ENCODE measurements at regions not wholly inside any gene's neighbourhood (a gene's known extent, or its start where the extent isn't known, plus 50 kb on each side); places are given as distances from the start of the nearest gene placed in this dataset.

GRCh38 chr2:129301431-129301913 is 678.0 kb upstream of the RAB6C start:
- Histone ChIP-seq H4K20me1 (ENCODE audit: insufficient read depth) (no peaks in the 10 kb centered on the region; the same call in 1 of the 2 replicates), H3K79me2 (ENCODE audit: low read depth) (no peaks in the 10 kb centered on the region), H3K9me3 (ENCODE audit: insufficient read depth, low read depth) (no peaks in the 10 kb centered on the region), H3K36me3 (ENCODE audit: low read depth) (no peaks in the 10 kb centered on the region), H2AFZ (no peak overlapping the region), H3K4me1 (replicated peaks; ENCODE audit: insufficient read depth) (no peaks in the 10 kb centered on the region), H3K4me2 (no peak overlapping the region), H3K4me3 (no peak overlapping the region), H3K27me3 (ENCODE audit: insufficient read depth, low read depth) (peaks cover 29% of the 10 kb centered on the region), H3F3A (ENCODE audit: insufficient read depth, low read depth) (no peaks in the 10 kb centered on the region), H3K27ac (no peak overlapping the region), H3K9me2 (ENCODE audit: insufficient read depth) (no peaks in the 10 kb centered on the region)
- no peak for DNase-seq
- TF ChIP-seq CTCF (conservative IDR thresholded peaks at IDR 0.05) (no peak), EZH2 (IDR thresholded peaks at IDR 0.05; ENCODE audit: low read depth) (no peak)
- CTCF ChIA-PET = no interaction called here
- POLR2A ChIA-PET (ENCODE audit: unreplicated experiment) = no interaction called here
- intact Hi-C loops (cut with micrococcal nuclease; ENCODE audit: unreplicated experiment) = no loop called here
- BruUV-seq (replicated peaks) = no TSS peak

- intact Hi-C loops (cut with micrococcal nuclease; ENCODE audit: unreplicated experiment) = no loop called here
- DNase-seq = no peak
- Histone ChIP-seq H3K9me2 (ENCODE audit: insufficient read depth) (no peaks in the 10 kb centered on the region), H3K9me3 (ENCODE audit: insufficient read depth, low read depth) (no peaks in the 10 kb centered on the region), H3K4me3 (no peak overlapping the region), H3K27me3 (ENCODE audit: insufficient read depth, low read depth) (peaks cover 29% of the 10 kb centered on the region), H3F3A (ENCODE audit: insufficient read depth, low read depth) (no peaks in the 10 kb centered on the region), H3K27ac (no peak overlapping the region), H3K4me1 (replicated peaks; ENCODE audit: insufficient read depth) (no peaks in the 10 kb centered on the region), H3K4me2 (no peak overlapping the region), H3K36me3 (ENCODE audit: low read depth) (no peaks in the 10 kb centered on the region), H3K79me2 (ENCODE audit: low read depth) (no peaks in the 10 kb centered on the region), H4K20me1 (ENCODE audit: insufficient read depth) (no peaks in the 10 kb centered on the region; the same call in 1 of the 2 replicates), H2AFZ (no peak overlapping the region)
- CTCF ChIA-PET = no interaction called here
- BruUV-seq (replicated peaks) = no TSS peak
- POLR2A ChIA-PET (ENCODE audit: unreplicated experiment) = no interaction called here
- no peak for TF ChIP-seq CTCF (conservative IDR thresholded peaks at IDR 0.05)
- TF ChIP-seq EZH2 (IDR thresholded peaks at IDR 0.05; ENCODE audit: low read depth) = no peak
These were observed 677.4 kb upstream of the RAB6C start for GRCh38 chr2:129302106-129302505.

GRCh38 chr2:129302561-129303183 is 676.8 kb upstream of the RAB6C start:
- no peak for DNase-seq
- Histone ChIP-seq H3K4me3 (no peak overlapping the region), H3K9me2 (ENCODE audit: insufficient read depth) (no peaks in the 10 kb centered on the region), H3K27me3 (ENCODE audit: insufficient read depth, low read depth) (peaks cover 29% of the 10 kb centered on the region), H3K79me2 (ENCODE audit: low read depth) (no peaks in the 10 kb centered on the region), H3K4me2 (no peak overlapping the region), H3F3A (ENCODE audit: insufficient read depth, low read depth) (no peaks in the 10 kb centered on the region), H3K36me3 (ENCODE audit: low read depth) (no peaks in the 10 kb centered on the region), H2AFZ (no peak overlapping the region), H3K27ac (no peak overlapping the region), H3K4me1 (replicated peaks; ENCODE audit: insufficient read depth) (no peaks in the 10 kb centered on the region), H4K20me1 (ENCODE audit: insufficient read depth) (no peaks in the 10 kb centered on the region; the same call in 1 of the 2 replicates), H3K9me3 (ENCODE audit: insufficient read depth, low read depth) (no peaks in the 10 kb centered on the region)
- POLR2A ChIA-PET (ENCODE audit: unreplicated experiment) = no interaction called here
- TF ChIP-seq CTCF (conservative IDR thresholded peaks at IDR 0.05) = no peak
- TF ChIP-seq EZH2 (IDR thresholded peaks at IDR 0.05; ENCODE audit: low read depth) = no peak
- no TSS peak for BruUV-seq (replicated peaks)
- CTCF ChIA-PET = no interaction called here
- intact Hi-C loops (cut with micrococcal nuclease; ENCODE audit: unreplicated experiment) = no loop called here
